Lower leg skin (tissue), 4 donors: ENCODE measurements at regions not wholly inside any gene's neighbourhood (a gene's known extent, or its start where the extent isn't known, plus 50 kb on each side); places are given as distances from the start of the nearest gene placed in this dataset.

Experiments
- DNase-seq, 2 donors: peaks; one replicate each; pipeline ENCODE4 v3.0.0-alpha.2; 2019; ENCODE audit warnings: low spot score in 2 of 2
- H3K4me3 ChIP-seq: fragments of 200-600 bp; sonication (generic); 2 replicates; pipeline ENCODE4 v1.5.1; 2017; ENCODE audit warnings: mild to moderate bottlenecking, low read depth; ENCODE audit not compliant: poor library complexity, severe bottlenecking
- POLR2A ChIP-seq, 2 donors: fragments of 450-650 bp; IDR thresholded peaks; one replicate each; pipeline ENCODE4 v1.6.1; 2016 to 2017; ENCODE audit warnings: antibody characterized with exemption in 2 of 2, mild to moderate bottlenecking in 1 of 2, moderate library complexity in 1 of 2
- WGBS, 2 donors: methylation state at CpG; one replicate each; pipeline ENCODE4 v1.1.5; 2018; 5-methylcytosine and 5-hydroxymethylcytosine counted together
- intact Hi-C: fragments of 100-400 bp; cut with DNase I; formaldehyde crosslinking; loops from one replicate; pipeline ENCODE4 v1.15.0; 2023; ENCODE audit warnings: low total_unique reads
- TF ChIP-seq, protein P1 (sequence below), 3 donors: fragments of 450-650 bp; IDR thresholded peaks; one replicate each; pipeline ENCODE4 v1.5.1; 2016; ENCODE audit warnings: antibody characterized with exemption in 3 of 3, mild to moderate bottlenecking in 3 of 3, moderate library complexity in 2 of 3

DNA sequence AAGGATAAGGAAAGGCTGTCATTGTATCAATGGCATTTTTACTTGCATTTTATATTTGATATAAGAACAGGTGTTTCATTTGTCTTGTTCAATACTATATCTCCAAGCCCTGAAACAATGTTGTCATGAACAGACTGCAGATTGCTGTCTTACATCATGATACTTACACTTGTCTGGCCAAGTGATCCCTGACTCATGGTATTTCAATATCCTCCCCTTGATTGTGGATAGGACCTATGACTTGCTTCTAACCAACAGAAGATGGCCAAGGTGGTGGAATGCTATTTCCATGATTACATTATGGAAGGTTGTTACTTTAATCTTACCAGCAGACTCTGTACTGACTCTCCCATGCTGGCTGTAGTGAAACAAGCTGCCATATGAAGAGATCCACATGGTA lies 471.1 kb downstream of the CCDC85A start:
- DNase-seq = no peak
- no peak overlapping the region for H3K4me3 ChIP-seq
- TF ChIP-seq POLR2A (IDR thresholded peaks at IDR 0.05) = no peak
- TF ChIP-seq, protein P1, sequence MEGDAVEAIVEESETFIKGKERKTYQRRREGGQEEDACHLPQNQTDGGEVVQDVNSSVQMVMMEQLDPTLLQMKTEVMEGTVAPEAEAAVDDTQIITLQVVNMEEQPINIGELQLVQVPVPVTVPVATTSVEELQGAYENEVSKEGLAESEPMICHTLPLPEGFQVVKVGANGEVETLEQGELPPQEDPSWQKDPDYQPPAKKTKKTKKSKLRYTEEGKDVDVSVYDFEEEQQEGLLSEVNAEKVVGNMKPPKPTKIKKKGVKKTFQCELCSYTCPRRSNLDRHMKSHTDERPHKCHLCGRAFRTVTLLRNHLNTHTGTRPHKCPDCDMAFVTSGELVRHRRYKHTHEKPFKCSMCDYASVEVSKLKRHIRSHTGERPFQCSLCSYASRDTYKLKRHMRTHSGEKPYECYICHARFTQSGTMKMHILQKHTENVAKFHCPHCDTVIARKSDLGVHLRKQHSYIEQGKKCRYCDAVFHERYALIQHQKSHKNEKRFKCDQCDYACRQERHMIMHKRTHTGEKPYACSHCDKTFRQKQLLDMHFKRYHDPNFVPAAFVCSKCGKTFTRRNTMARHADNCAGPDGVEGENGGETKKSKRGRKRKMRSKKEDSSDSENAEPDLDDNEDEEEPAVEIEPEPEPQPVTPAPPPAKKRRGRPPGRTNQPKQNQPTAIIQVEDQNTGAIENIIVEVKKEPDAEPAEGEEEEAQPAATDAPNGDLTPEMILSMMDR (IDR thresholded peaks at IDR 0.05) = no peak
- intact Hi-C loops = no loop called here

DNA sequence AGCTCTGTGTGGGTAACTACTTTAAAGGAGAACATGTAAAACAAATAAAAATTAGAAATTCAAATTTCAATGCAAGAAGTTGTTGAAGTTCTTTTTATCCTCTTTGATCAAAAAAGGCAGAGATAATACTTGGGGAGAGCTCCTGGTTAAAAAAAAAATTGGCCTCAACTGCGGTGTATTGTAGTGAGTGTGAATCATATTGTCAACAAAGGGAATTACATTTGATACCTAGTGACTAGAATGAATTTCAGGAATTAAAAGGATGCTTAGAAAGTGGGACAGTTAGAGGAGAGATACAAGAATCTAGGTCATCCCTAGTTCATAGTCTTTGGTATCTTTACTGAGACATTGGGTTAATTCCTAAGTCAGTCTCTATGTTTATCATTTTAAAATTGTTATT lies 473.0 kb downstream of the CCDC85A start:
- 92 to 97% methylated on average over 1 of the region's 1 CpG for WGBS, 2 donors
- H3K4me3 ChIP-seq = no peak overlapping the region
- TF ChIP-seq, protein P1 (IDR thresholded peaks at IDR 0.05) = no peak
- TF ChIP-seq POLR2A (IDR thresholded peaks at IDR 0.05) = no peak
- no peak for DNase-seq
- intact Hi-C loops = no loop called here

- no peak for TF ChIP-seq POLR2A (IDR thresholded peaks at IDR 0.05)
- TF ChIP-seq, protein P1 (IDR thresholded peaks at IDR 0.05) = no peak
- WGBS, 2 donors = 34% methylated on average over 2 of the region's 2 CpGs
- intact Hi-C loops = no loop called here
Measured at GRCh38 chr2:56666777-56667176, 483.0 kb downstream of the CCDC85A start.

GRCh38 chr2:56671973-56672569 lies 488.3 kb downstream of the CCDC85A start:
- intact Hi-C loops = no loop called here
- TF ChIP-seq, protein P1 (IDR thresholded peaks at IDR 0.05) = no peak
- TF ChIP-seq POLR2A (IDR thresholded peaks at IDR 0.05) = no peak
- no peak overlapping the region for H3K4me3 ChIP-seq
- DNase-seq = no peak
- WGBS, 2 donors = 65 to 69% methylated on average over 4 to 5 of the region's 5 CpGs

More at GRCh38 chr2:56666777-56667176, 483.0 kb downstream of the CCDC85A start:
- no peak overlapping the region for H3K4me3 ChIP-seq
- no peak for DNase-seq

DNA sequence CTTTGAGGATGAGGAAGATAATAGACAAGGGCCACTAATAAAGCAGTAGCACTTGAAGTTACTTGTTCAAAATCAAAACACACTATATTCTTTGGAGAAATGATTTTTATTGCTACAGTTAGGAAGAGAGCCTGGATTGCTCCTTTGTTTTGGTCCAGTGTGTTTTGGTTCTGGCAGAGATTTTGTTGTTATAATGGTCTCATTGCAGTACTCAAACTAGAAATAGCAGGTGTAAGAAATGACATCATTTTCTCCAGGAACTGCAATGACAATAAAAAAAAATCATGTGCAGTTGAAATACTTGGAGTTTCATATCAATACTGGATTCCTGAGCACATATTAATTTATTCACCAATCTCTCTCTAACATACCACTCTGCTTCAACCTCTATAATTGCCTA lies 490.3 kb downstream of the CCDC85A start:
- DNase-seq = no peak
- H3K4me3 ChIP-seq = no peak overlapping the region
- TF ChIP-seq, protein P1 (IDR thresholded peaks at IDR 0.05) = no peak
- no peak for TF ChIP-seq POLR2A (IDR thresholded peaks at IDR 0.05)
- intact Hi-C loops = no loop called here

GRCh38 chr2:56676966-56677365 lies 493.2 kb downstream of the CCDC85A start:
- no peak for DNase-seq
- intact Hi-C loops = no loop called here
- no peak overlapping the region for H3K4me3 ChIP-seq
- WGBS, 2 donors = 77 to 78% methylated on average over 2 of the region's 2 CpGs
- TF ChIP-seq, protein P1 (IDR thresholded peaks at IDR 0.05) = no peak
- no peak for TF ChIP-seq POLR2A (IDR thresholded peaks at IDR 0.05)
